Muscle of arm (tissue), 1 donor: ENCODE measurements at regions not wholly inside any gene's neighbourhood (a gene's known extent, or its start where the extent isn't known, plus 50 kb on each side); places are given as distances from the start of the nearest gene placed in this dataset.
"Not testable (repeated sequence)": the region's sequence is repeated elsewhere in the genome, so short reads cannot be mapped to it uniquely, and the experiment has no call there.

Experiments
- DNase-seq: peaks from one replicate; pipeline ENCODE4 v3.0.0-alpha.2; 2013

DNA sequence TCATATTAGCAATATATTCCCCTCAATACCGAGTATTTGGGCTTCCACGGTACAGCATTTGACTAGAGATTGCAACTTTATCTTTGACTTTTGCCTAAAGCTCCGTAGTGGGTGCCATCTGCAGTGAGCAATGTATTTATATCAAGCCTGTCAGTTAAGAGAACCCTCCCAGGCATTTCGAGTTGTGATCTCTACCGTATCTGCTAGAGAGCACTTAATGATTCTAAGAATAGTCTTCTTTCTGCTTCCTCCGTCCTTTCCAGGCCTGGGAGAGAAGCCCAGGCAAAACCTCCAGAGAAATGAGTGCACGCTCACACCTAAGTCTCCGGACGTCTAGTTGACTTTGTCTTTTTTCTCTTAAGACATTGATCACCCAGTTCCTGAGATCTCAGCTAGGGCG, 210.6 kb downstream of the KLF6 start:
- DNase-seq: no peak

DNA sequence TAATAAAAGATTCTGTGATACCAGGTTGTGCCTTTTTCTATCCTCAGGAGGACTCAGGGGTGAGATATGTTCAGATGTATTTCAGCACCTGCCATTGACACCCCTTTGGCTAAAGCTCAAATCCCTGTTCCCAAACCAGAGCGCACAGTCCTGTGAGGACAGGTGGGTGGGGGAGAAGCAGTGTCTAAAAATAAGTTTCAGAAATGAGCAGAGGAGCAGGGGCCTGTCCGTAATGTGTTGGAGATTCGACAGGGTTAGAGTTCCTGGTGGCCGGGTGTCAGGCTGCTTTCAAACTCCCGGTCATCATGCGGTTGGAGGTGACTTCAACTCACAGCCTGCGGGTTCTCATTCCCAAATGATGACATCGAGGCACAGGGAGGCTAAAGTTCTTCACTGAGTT, 211.5 kb downstream of the KLF6 start:
- no peak for DNase-seq

DNA sequence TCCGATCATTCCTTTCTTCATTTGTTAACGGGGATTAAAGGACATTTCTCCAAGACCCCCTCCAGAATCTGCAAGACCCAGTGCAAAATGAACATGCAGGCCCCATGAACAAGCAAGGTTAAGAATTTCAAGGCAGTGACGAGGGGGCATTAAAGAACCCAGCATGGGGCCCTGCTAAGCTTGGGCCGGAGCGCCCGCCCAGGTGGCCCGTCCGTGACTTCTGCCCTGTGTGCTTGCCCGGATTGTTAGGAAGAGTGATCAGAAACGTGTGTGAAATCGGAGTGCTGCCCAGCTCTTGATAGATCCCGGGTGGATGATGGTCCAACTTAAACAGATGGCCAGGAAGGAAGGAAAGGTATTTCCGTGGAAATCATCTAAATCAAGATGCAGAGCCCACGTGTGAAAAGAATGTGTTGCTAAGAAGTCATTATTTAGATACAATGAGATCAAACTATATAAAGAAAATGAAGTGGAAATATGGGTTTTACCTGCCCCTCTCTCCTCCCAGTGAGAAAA, 213.6 kb downstream of the KLF6 start:
- DNase-seq: no peak

DNA sequence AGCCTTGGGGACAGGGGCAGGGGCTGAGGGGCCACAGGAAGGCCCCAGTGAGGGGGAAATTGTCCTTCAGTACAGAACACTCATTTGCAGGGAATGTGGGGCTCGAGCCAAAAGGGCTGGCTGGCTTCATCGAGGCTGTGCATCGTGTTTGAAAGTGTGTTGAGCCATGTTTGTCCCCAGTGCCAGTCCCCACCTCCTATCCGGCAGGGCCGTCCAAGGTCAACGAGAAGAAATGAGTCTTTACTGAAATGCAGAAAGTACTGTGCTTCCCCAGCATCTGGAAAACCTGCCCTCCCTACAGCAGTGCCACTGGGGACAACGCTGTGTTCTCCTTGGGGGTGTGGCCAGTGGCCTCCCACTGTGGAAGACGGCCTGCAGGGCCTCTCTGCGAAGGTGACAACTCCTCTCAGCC, 214.1 kb downstream of the KLF6 start:
- DNase-seq: no peak

DNA sequence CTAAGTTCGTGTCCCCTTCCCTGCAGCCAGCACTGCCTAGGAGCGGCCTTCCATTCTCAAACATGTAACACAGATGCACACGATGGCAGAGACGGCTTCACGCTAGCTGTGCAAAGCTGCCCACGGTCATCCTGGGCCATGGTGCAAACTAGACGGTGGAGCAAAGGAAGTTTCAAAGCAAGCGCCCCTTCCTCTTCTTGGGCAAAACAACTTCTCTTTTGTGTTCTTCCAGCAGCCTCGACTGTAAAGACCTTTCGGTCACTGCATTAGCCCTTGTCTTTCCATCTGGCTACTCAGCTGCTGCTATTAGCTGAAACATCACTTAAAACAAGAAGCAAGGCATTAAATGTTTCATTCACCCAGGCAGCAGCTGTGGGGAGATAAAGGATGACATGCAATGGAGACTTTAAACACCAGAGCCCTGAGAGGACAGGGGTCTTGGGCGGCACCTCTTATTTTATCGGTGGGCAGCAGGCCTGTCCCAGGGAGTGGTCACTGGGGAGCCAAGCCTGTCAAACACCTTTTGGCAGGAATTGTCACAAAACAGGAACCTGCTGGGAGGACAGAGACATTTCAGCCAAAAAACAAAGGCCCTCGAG, 214.8 kb downstream of the KLF6 start:
- no peak for DNase-seq

DNA sequence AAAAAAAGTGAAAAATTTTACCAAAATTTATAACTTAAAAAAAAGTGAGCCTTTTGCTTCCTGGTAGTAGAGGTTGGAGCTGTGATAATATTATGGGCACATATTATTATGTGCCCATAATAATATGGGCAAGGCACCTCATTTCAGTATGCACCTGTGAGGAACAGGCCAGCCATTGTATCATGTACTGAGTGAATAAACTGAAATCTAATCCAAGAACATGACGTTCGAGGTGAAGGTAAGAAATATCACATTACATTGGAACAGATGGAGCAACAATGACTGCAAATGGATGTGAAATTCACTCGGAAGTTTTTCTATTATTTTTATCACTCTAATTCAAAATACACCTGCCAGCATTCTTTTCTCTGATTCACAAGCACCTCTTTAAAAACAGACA, 216.0 kb downstream of the KLF6 start:
- no peak for DNase-seq

DNA sequence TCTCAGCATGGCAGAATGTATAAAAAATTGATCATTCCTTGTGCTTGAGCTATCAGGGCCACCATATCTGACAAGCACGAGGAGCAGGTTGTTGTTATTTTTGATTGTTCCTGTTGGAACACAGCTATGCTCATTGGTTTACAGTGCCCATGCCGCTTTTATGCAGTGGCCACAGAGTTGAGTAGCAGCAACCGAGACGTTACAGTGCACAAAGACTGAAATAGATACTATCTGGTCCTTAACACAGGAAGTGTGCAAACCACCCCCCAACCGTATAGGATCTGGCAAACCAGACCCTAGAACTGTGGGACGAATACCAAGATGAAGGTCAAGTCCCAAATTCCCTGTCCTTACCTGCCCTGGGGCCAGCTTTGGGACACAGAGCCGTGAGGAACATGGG, 216.6 kb downstream of the KLF6 start:
- no peak for DNase-seq

DNA sequence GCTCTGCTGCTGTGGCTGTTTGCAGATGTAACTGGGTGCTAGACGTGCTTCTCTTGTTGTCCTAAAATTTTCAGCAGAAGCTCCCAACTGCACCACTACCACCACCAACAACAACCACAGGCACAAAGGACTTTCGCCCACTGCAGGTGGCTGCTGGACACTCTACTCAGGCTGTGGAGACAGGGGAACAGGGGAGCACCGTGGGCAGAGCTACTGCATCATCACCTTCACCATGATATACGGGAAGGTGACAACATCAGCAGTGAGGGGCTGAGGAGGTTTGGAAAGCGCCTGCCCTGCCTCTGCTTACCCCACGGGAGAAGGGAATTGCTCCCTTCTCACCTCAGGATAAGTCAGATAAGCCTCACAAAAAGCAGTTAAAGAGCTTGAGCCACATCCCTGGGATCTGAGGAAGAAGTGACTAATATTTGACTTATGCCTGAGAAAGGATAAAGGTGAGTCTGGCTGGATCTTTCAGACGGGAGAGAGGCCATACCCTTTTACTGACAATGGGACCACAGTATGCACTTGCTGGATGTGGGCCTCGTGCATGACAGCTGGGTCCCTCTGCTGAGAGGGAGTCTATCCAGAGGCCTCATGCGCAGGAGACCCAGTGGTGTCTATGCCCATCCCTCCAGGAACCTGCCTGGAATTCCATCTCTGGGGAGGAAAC, 217.6 kb downstream of the KLF6 start:
- no peak for DNase-seq

DNA sequence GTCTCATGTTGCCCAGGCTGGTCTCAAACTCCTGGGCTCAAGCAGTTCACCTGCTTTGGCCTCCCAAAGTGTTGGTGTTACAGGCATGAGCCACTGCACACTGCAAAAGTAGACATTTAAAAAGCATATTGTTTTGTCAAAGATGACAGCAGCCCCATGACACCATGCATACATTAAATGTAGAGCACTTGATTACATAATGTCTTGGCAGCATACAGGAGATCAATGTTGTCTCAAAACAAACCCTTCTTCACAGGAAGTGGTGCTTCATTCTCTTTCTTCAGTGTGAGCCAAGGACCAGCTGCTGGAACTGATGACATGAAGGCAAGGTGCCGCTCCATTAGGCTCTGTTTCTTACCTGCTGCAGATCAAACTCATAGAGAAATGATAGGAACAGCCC, 218.4 kb downstream of the KLF6 start:
- DNase-seq: no peak

DNA sequence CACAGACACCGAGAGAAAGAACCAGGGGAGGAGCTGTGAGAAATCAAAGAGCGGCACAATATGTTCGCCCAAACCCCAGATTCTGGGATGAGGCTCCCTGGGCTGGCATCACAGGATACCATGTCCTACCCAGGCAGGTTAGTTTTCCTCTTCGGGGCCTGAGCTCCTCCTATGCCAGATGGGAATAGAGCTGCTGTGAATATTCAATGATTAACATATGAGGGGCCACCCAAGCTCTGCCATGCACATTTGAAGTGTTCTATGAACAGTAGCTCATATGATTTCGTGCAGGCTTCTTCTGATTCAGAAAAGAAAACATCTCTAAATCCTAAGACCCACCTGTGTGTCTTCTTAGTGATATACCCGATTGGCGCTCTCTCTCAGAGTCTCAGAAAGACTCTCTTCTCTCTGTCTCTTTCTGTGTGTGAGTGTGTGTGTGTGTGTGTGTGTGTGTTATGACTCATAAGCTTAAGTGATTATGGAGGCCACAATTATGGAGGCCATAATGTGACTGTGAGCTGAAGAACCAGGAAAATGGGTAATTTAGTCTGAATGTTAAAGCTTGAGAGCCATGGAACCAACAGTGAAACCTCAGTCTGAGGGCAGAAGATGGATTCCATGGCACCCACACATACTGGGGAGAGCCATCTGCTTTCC, 220.5 kb downstream of the KLF6 start:
- DNase-seq: no peak

DNA sequence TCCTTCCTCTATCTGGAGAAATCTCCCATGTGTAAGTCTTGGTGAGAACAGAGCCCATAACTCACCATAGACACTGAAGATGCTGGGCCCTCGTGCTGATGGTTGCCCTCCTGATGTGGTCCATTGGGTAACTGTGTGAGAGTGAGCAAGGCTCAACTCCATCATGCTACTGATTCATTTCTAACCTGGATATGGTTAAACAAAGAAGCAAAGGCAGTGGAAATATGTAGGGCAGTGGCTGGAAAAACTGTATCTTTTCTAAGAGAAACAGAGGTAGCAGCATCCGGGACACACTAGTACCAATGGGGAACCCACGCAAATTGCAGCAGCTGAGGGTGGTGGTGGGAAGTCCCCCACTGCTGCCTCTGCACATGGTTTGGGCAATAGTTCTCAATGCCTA, 221.7 kb downstream of the KLF6 start:
- DNase-seq: no peak

DNA sequence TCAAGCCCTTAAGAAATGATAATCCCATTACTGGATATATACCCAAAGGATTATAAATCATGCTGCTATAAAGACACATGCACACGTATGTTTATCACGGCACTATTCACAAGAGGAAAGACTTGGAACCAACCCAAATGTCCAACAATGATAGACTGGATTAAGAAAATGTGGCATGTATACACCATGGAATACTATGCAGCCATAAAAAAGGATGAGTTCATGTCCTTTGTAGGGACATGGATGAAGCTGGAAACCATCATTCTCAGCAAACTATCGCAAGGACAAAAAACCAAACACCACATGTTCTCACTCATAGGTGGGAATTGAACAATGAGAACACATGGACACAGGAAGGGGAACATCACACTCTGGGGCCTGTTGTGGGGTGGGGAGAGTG, 224.4 kb downstream of the KLF6 start:
- DNase-seq: not testable (repeated sequence)

DNA sequence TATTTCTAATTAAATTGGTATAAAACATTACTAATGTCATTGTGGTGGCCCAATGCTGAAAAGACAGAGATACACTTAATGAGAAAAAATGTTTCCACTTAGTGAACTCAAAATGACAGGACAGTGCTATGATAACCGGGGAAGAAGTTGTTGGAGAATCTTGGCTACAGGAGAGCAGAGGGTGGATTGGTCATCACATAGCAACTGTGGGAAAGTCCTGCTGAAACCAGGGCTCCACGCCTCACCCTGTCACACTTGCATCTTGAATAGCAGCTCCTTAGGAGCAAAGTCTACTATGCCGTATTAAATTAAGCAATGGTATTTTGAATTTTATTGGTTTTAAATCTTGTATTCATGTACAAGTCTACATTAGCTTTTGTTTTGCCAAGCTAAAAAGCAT, 225.5 kb downstream of the KLF6 start:
- no peak for DNase-seq

DNA sequence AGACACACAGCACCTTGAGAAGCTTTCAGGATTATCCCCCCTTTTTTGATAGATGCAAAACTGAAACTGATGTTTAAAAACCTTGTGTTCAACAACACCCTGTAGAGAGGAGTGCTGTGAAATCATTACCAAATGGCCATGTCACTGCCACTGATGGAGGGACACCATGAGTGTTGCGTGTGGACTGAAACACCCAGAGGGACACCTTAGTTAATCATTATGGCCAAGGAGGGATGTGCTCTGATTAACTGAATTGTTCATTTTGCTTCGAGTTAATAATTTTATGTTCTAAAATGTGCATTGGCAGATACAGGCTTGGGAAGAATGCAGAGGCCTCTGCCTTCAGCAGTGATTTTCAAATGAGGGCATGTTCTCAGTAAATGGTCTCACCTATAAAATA, 226.0 kb downstream of the KLF6 start:
- DNase-seq: no peak

DNA sequence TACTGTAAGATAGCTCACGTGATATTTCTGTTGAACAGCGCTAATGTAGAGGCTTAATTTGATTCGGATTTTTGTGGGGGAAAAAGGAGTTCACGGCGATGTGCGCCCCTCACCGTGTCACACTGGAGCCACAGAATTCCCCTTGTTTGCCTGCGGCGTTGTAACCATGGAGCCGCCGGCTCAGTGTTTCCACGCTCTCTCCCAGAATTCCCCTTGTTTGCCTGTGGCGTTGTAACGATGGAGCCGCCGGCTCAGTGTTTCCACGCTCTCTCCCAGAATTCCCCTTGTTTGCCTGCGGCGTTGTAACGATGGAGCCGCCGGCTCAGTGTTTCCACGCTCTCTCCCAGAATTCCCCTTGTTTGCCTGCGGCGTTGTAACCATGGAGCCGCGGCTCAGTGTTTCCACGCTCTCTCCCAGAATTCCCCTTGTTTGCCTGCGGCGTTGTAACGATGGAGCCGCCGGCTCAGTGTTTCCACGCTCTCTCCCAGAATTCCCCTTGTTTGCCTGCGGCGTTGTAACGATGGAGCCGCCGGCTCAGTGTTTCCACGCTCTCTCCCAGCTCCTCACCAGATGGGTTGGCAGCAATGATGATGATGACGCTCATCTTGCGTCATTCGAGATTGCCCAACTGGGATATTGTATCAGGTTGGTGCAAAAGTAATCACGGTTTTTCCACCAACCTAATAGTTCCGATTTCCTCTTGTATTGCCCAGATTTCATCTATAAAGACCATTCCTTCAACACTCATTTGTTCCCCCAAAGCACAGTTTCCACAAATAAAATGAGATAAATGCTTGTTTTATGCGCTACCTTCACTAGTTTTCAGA, 228.6 kb downstream of the KLF6 start:
- DNase-seq: peak; percentile 61

DNA sequence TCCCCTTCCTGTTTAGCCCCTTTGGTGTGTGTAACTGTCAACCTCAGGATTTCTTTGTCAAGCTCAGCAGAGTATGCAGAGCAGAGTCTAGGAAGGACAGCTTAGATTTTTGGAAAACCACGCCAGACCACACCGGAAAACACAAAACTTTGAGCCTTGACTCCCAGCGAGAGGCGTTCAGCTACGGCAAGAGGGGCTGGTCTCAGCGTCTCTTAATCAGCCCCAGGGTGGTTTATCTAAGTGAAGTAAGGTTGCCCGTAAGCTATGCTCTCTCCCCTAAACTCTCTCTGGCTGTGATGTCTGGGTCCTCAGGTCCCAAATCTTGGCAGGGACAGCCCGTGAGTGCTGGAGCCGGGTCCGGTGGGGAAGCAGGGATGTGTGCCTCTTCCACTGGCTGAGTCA, 230.9 kb downstream of the KLF6 start:
- DNase-seq: no peak

DNA sequence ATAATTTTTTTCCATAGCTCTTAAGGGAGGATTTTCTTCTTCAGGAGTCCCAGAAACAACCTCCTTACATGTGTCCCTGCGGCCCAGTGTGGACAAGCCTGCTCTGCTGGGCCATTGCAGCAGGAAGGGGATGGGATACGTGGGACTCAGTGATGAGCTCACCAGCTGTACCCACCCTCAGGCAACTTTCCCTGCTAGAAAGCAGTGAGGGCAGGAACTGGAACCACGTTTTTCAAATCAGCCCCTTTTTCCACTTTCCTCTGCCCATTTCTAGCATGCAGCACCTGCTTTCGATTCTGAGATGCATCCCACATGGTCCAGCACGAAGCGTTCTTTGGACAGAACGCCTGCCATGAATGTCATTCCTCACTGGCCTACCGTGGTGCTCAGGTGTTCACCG, 232.7 kb downstream of the KLF6 start:
- DNase-seq: no peak

DNA sequence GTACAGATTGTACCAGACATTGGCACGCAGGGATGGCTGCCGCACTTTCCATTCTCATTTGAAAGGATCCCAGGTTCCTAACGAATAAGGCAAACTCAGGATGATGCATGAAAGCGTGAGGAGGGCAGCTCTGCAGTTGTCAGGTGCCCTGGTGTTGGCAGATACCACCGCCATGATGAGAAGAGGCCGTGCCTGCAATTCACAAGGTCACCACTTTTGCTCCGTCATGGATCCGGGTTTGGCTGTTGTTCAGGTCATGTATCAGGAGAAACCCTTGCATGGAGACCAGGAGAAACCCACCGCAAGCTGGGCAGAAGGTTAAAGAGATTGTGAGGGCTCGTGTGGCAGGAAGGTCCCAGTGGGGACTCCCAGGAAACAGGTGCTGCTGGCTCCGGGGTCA, 233.2 kb downstream of the KLF6 start:
- no peak for DNase-seq

DNA sequence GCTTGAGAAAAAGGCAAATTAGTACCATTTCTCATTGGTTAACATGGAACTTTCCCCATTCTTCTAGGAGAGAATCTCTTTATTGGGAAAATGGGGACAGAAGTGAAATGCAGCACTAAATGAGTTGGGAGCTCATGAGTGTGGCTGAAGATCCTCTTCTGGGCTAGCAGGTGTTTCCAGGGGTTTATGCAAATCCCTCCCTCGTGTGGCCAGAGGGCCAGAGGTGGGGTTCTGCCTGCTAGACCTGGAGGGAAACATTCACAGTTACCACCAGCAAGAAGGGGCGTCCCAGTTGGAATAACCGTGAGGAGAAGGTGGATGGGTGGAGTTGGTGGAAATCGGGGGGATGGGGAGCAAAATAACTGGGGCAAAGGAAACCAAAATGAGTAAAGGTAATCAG, 235.9 kb downstream of the KLF6 start:
- DNase-seq: no peak

DNA sequence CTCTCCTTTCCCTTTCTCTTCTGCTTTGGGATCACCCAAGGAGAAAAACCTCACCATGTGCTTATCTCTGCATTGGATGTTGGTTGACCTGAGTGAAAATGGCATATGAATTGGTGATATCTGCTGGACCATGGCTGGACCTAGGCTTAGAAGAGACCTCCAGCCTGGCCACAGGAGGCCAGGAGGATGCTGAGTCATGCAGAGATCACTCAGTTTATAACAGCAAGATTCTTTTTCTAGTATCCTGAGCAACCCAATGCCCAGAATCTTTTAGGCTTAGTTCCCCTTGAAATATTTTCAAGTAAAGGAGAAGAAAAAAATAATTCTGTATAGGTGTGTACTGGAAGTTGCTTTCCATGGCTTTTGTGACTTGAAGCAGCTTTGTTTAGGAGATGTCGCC, 236.3 kb downstream of the KLF6 start:
- DNase-seq: no peak

DNA sequence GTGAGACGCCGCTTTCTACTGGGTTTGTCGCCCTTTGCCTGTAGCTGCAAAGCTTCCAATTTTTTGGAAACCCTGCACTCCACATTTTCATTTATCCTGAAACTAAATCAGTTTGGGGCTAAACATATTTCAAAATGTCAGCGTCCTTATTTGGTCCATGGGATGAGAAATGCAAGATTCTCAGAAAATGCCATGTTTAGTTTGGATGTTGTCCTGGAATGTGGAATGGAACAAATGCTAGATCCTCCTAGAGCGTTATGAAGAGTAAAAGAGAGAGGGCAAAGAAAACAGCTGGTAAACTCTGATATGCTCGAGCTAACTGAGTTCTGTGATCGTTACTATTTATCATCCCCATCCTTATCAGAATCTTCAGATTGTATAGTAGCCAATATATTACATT, 236.9 kb downstream of the KLF6 start:
- DNase-seq: no peak

DNA sequence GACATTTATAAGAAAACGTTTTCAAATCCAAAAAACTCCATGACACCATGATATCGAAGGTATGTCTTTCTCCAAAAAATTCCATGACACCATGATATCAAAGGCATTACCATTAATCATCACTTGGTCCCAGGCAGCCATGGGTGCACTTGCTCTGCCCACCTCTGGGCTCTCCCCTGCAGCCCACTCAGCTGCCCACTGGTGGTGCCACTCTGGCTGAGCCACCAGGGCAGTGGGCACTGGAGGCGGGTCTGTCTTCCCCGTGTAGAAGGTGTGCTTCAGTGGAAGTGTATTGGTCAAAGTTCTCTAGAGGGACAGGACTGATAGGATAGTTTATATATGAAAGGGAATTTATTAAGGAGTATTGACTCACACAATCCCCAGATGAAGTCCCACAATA, 240.4 kb downstream of the KLF6 start:
- DNase-seq: no peak

DNA sequence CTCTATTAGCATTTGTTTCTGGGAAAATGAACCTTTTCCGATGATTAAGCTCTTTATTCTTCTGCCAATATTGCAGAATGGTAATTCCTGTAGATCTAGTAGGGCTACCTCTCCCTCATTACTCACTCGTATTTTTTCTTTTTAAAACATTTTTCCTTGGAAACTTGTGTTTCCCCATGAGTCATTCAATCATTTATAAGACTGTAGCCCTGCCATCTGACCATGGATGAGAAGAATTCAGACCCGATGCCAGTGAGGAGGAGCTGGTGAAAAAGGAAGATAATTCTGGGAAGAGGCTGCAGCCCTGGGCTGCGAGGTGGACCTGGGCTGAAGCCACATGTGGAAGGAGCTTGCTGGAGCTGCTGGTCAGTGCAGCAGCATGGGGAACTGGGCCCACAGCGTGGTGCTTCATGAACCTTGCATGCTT, 242.8 kb downstream of the KLF6 start:
- DNase-seq: no peak
